HEK293T (cell line): ENCODE measurements at regions not wholly inside any gene's neighbourhood (a gene's known extent, or its start where the extent isn't known, plus 50 kb on each side); places are given as distances from the start of the nearest gene placed in this dataset.

Experiments used
- CTCF ChIA-PET: fragments of 350-600 bp; formaldehyde crosslinking; extraction: SDS; loops from one replicate; lab custom pipeline; 2021; ENCODE audit warnings: antibody characterized with exemption, inconsistent platforms; lab: Yijun Ruan, JAX
- POLR2A ChIA-PET: fragments of 350-600 bp; formaldehyde crosslinking; extraction: SDS; loops from one replicate; lab custom pipeline; 2020; ENCODE audit warnings: antibody characterized with exemption, inconsistent platforms; lab: Yijun Ruan, JAX
- DNase-seq: peaks from one replicate; pipeline ENCODE4 v3.0.0; 2012; ENCODE audit warnings: mixed read lengths; ENCODE audit errors: extremely low spot score
- ARNT ChIP-seq: fragments of 450-650 bp; IDR thresholded peaks from 2 replicates; pipeline ENCODE4 v1.6.1; 2017; ENCODE audit warnings: mild to moderate bottlenecking
- BHLHE40 ChIP-seq: fragments of 450-650 bp; IDR thresholded peaks from 2 replicates; pipeline ENCODE4 v1.6.1; 2016; ENCODE audit warnings: mild to moderate bottlenecking, moderate library complexity, borderline replicate concordance
- CTBP1 ChIP-seq: fragments of 450-650 bp; IDR thresholded peaks from 2 replicates; pipeline ENCODE4 v1.6.1; 2016; ENCODE audit warnings: borderline replicate concordance
- ELF4 ChIP-seq: fragments of 450-650 bp; IDR thresholded peaks from 2 replicates; pipeline ENCODE4 v1.6.1; 2017; ENCODE audit warnings: antibody characterized with exemption
- FOXA1 ChIP-seq: fragments of 450-650 bp; IDR thresholded peaks from 2 replicates; pipeline ENCODE4 v1.6.1; 2016; ENCODE audit warnings: mild to moderate bottlenecking
- FOXK2 ChIP-seq: fragments of 450-650 bp; IDR thresholded peaks from 2 replicates; pipeline ENCODE4 v1.6.1; 2016; ENCODE audit warnings: mild to moderate bottlenecking
- FOXM1 ChIP-seq: fragments of 450-650 bp; IDR thresholded peaks from 2 replicates; pipeline ENCODE4 v1.6.1; 2017; ENCODE audit warnings: mild to moderate bottlenecking, borderline replicate concordance
- HDGF ChIP-seq: fragments of 450-650 bp; IDR thresholded peaks from 2 replicates; pipeline ENCODE4 v1.6.1; 2017; ENCODE audit warnings: antibody characterized with exemption, borderline replicate concordance
- L3MBTL2 ChIP-seq: fragments of 450-650 bp; conservative IDR thresholded peaks from 2 replicates; pipeline ENCODE4 v1.6.1; 2016; ENCODE audit warnings: mild to moderate bottlenecking
- LEF1 ChIP-seq: fragments of 450-650 bp; IDR thresholded peaks from 2 replicates; pipeline ENCODE4 v1.6.1; 2017; ENCODE audit warnings: mild to moderate bottlenecking, borderline replicate concordance
- NFRKB ChIP-seq: fragments of 450-650 bp; IDR thresholded peaks from 2 replicates; pipeline ENCODE4 v1.6.1; 2016; ENCODE audit warnings: mild to moderate bottlenecking, moderate library complexity
- SP1 ChIP-seq: fragments of 450-650 bp; IDR thresholded peaks from 2 replicates; pipeline ENCODE4 v1.6.1; 2017
- SUZ12 ChIP-seq: fragments of 450-650 bp; IDR thresholded peaks from 2 replicates; pipeline ENCODE4 v1.6.1; 2016; ENCODE audit warnings: mild to moderate bottlenecking
- TARDBP ChIP-seq: fragments of 450-650 bp; IDR thresholded peaks from 2 replicates; pipeline ENCODE4 v1.6.1; 2016
- ZNF384 ChIP-seq: fragments of 450-650 bp; IDR thresholded peaks from 2 replicates; pipeline ENCODE4 v1.6.1; 2016
- TF ChIP-seq, protein P1 (sequence below): fragments of 450-650 bp; IDR thresholded peaks from 2 replicates; pipeline ENCODE4 v1.6.1; 2016

DNA sequence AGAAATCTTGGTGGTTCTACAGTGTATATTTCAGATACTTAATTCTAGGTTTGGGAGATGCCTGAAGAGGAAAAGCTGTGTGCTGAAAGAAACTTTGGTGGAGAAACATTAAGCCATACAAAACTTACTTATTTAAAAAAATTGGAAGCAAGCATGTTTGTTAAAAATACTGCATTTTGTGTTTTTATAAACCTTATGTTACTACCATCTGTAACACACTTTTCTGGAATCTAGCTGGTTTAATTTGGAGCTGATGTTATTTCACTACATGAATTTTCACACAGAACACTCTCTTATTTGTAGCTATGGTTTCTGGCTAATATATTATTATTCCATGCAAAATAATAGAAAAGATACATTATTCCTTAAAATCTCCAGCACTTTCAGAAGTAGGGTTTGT, 710.7 kb downstream of the ADGRL2 start:
- DNase-seq, result no peak
- ChIA-PET CTCF (interaction anchor here (0.6 kb wide), 1 partner anchor 574 kb away, joined by 4 read pairs; no protein-coding TSS in a partner anchor), POLR2A (no interaction called here)
- TF ChIP-seq ARNT (no peak), FOXK2 (no peak), FOXM1 (no peak)

DNA sequence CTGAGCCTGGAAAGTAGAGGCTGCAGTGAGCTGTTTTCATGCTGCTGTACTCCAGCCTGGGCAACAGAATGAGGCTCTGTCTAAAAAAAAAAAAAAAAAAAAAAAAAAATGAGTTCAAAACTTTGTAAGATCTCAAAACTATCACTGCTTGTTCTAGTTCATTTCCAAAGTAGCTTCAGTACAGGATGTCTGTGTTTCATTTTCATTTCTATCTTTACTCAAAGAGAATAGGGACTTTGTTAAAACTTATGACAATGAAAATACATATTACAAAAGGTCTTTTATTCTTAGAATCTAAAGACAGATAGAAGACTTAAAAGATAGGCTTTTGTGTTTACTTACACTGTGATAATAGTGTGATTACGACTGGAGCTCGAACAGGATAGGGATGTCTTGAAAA, 709.7 kb downstream of the ADGRL2 start:
- ChIA-PET CTCF (no interaction called here), POLR2A (no interaction called here)
- no peak for DNase-seq
- no peak for TF ChIP-seq SP1

DNA sequence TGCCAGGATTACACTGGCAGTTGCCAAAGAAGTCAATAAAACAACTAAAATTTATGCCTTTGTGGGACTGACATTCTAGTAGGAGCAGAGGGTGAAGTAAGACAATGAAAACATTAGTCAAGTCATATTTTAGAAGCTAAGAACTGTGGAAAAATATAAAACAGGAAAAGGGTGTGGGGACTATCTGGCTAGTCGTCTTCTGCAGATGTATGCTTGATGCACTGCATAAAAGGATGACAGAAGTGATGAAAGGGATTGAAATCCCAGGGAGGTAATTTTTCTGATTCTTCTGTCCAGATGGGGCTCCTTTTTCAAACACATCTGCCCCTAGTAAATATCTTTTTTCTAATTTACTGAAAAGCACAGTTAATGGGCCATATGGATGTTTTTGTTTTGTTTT, 706.3 kb downstream of the ADGRL2 start:
- no peak for DNase-seq
- no peak for TF ChIP-seq ELF4
- TF ChIP-seq TARDBP, result no peak
- no peak for TF ChIP-seq ZNF384
- no peak for TF ChIP-seq CTBP1
- TF ChIP-seq ARNT, result no peak
- ChIA-PET CTCF (no interaction called here), POLR2A (no interaction called here)

DNA sequence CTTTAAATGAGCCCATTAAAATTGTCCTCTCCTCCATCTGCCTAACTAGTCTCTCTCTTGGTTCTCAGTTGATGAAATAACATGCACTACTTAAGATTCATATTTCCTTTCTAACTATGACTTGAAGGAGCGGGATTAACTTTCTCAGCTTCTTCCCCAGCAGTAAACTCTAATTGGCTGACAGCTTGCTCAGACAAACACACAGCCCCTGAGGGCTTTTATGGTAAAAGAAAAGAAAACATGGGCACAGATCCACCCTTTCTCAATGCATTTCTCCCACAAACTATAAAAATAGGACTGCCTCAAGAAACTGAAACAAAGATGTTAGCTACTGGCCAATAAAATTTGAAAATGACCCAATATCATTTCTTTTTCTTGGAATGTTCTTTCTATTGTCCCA, 703.1 kb downstream of the ADGRL2 start:
- CTCF ChIA-PET, result interaction anchor here (0.5 kb wide), 1 partner anchor 285 kb away, joined by 3 read pairs; no protein-coding TSS in a partner anchor
- POLR2A ChIA-PET, result no interaction called here
- no peak for DNase-seq
- no peak for TF ChIP-seq HDGF
- no peak for TF ChIP-seq FOXK2

DNA sequence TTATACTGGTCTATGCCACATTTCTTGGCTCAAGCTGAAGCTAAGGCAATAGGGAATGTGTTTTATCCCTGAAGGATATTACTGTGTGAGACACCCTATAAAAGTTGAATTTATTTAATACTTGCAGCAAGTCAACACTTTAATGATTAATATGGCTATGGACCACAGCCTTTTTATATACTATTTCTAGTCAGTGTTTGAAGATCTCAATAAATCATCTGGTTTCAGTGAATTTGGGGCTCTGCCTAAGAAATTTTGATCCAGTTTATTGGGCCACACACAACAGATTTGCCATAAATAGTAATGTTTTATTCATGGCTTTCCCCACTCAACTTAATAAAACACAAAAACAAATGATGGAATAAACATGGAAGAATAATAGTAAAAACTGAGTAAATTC, 698.3 kb downstream of the ADGRL2 start:
- POLR2A ChIA-PET, result no interaction called here
- CTCF ChIA-PET, result no interaction called here
- no peak for DNase-seq
- no peak for TF ChIP-seq SP1

DNA sequence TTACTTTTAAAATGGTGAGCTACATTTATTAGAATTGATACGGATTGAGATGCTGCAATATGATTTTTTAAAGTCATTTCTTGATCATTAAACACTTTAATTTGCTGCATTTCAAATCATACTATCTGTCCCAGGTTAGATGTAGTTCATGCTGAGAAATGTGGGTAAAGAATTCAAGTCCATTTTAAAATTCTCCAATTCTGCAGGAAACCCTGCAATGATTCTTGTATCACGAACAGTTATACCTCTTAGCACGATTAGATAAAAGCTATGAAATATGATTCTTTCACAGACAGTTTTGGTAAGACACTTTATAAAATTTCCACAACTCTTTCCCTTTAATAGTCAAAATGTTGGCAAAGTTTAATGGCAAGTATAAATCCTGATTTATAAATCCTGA, 693.4 kb downstream of the ADGRL2 start:
- TF ChIP-seq L3MBTL2 (no peak), FOXM1 (no peak)

DNA sequence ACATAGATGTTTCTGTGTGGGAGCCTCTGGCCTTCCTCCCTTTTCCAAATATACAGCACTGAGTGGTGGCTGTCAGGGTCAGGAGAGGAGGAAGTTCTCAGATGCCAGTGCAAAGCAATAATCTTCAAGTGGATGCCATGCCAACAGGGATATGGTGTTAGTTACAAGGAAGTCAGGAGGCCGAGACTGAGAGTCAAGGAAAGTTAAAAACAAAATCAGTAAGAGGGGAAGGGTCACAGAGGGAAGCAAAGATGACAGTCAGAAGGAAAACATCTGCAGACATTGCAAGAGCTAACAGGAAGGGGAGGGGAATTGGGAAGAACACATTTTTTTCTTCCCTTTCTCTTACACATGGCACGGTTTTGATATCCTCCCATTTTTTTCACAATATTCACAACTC, 691.4 kb downstream of the ADGRL2 start:
- DNase-seq, result no peak
- TF ChIP-seq FOXA1, result no peak
- TF ChIP-seq SP1, result no peak
- TF ChIP-seq SUZ12, result no peak
- TF ChIP-seq L3MBTL2, result no peak
- no peak for TF ChIP-seq LEF1
- no peak for TF ChIP-seq TARDBP
- no peak for TF ChIP-seq CTBP1
- no peak for TF ChIP-seq ZNF384
- TF ChIP-seq, protein P1, sequence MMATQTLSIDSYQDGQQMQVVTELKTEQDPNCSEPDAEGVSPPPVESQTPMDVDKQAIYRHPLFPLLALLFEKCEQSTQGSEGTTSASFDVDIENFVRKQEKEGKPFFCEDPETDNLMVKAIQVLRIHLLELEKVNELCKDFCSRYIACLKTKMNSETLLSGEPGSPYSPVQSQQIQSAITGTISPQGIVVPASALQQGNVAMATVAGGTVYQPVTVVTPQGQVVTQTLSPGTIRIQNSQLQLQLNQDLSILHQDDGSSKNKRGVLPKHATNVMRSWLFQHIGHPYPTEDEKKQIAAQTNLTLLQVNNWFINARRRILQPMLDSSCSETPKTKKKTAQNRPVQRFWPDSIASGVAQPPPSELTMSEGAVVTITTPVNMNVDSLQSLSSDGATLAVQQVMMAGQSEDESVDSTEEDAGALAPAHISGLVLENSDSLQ, result no peak
- TF ChIP-seq ARNT, result no peak
- TF ChIP-seq FOXM1, result no peak
- no peak for TF ChIP-seq ELF4
- TF ChIP-seq NFRKB, result no peak
- no peak for TF ChIP-seq HDGF
- TF ChIP-seq FOXK2, result no peak
- POLR2A ChIA-PET, result no interaction called here
- CTCF ChIA-PET, result no interaction called here

More for the DNA sequence above, 693.4 kb downstream of the ADGRL2 start:
- no peak for DNase-seq
- POLR2A ChIA-PET, result no interaction called here
- CTCF ChIA-PET, result no interaction called here

DNA sequence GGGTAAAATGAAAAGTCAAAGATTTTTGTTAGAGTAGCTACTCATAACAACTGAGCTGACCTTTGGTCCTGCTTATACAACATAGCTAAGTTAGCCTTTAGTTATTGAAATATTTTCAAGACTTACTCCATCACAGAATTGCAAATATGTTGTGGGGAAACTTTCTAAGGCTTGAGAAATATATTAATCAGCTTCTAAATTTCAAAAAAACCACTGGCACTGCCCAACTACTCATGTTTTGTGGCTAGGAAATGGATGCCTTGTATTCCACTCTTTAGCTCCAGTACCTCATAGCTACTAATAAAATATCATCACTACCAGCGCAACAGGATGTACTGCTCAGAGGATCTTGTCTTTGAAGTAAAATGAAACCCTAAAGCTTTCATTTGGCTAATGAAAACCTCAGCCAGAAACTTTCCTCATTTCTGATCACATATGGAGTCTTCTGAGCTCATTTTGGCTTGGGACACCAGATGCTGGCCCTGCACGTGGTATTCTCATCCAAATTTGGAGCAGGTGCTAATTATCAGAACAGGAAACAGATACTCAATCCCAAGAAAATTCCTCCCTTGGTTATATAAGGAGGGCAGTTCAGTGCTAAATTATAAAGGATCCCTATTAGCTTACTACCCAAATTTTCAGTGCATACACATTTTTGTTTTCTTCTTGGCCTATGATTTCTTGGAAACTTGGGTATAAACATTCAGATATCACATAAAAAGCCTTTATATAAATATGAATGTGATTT, 690.7 kb downstream of the ADGRL2 start:
- CTCF ChIA-PET, result no interaction called here
- no peak for TF ChIP-seq TARDBP
- no peak for TF ChIP-seq SP1
- no peak for TF ChIP-seq ARNT
- TF ChIP-seq HDGF, result no peak
- TF ChIP-seq FOXA1, result no peak
- TF ChIP-seq ELF4, result no peak
- TF ChIP-seq ZNF384, result no peak
- TF ChIP-seq CTBP1, result no peak
- no peak for TF ChIP-seq FOXM1
- TF ChIP-seq L3MBTL2, result no peak
- no peak for TF ChIP-seq BHLHE40
- no peak for TF ChIP-seq FOXK2
- no peak for TF ChIP-seq SUZ12
- TF ChIP-seq, protein P1, result no peak
- DNase-seq, result no peak

More for the DNA sequence above, 690.7 kb downstream of the ADGRL2 start:
- POLR2A ChIA-PET, result no interaction called here
